ENCODE measurements at regions not wholly inside any gene's neighbourhood (a gene's known extent, or its start where the extent isn't known, plus 50 kb on each side); places are given as distances from the start of the nearest gene placed in this dataset.
"Not testable (repeated sequence)": the region's sequence is repeated elsewhere in the genome, so short reads cannot be mapped to it uniquely, and the experiment has no call there.

DNA sequence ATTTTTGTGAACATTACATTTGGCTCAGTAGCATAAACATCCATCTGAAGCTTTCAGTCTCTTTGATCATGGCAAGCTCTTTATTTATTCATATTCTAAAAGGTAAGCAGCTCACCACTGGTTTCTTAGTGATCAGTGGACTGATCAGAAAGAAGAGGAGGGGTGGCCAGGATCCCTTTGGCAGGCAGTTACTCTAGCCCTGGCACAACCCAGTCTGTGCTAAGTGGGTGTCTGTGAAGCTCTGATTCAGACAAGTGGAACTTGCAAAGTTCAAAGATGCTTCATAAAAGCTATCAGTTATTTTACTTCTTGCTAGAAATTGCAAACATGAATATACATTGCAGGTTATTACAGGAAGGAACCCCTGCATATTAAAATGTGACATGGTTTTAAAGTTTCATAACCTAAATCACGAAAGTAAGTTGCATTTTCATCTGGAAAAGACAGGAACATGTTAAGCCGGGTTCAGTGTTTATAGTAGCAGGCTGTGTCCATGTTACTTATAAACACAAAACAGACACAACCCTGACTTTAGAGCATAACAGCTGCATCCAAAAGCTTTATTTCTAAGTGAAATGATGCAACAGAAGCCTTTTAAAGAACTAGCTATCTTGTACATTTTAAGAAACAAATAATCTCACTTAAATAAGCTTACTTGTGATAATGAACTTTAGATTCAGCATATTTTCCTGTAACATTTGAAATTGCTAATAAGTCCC, 785.3 kb downstream of the MCTP2 start:
- DNase-seq (ENCODE audit: low read depth), result no peak

DNA sequence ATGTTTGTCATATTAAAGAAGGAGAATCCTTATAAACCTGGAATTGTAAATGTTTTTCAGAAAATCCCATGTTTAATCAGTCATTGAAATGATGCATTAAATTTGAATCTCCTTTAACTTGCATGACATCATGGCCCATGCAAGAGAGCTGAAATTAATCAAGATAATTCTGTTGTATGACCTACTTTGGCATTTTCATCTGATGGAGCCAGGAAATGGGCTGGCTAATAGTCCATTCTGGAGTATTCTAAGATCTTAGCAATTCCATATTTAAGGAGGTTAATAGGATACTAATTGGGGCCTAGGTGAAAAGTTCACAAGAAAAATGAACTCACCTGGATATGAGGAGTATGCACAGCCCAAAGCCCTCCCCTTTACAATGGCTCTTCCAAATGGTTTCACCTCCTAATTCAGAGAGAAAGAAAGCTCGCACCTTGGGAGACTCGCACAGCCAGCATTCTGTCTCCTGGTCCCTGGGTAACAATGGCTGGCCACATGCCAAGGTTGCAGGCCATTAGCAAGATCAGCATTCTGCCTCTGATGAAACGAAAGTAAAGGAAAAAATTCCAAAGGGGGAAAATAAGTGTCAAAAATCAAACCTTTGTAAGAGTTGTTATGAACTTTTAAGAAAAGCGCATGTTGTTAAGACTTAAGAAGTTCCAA, 786.4 kb downstream of the MCTP2 start:
- DNase-seq (ENCODE audit: low read depth), result no peak

DNA sequence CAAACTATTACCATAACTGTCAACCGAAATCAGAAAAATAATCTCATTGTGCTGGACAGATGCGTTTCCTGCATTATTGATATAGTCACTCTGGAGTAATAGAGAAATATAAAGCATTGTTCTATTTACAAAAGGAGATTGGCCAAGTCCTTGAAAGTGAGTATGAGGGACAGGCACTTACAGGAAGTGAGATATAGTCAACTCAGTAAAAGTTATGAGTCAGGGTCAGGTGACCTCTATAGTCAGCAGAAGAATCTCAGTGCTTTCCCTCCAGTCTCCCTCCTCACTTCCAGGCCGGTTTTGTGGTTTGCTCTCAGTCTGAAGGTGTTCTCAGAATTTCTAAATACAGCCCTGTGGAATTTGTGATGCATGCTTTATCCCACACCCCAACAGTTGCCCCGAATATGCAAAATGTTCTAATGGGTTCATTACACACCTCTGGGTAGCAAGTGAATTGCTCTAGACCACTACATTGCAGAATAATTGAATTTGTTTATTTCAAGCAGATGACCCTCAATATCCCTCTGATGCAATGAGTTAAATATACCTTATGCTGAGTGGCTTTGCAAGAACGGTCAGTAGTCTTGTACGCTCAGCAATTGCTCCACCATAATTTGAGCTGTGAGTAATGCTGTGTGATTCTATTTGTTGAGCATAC, 787.7 kb downstream of the MCTP2 start:
- DNase-seq (ENCODE audit: low read depth), result no peak

DNA sequence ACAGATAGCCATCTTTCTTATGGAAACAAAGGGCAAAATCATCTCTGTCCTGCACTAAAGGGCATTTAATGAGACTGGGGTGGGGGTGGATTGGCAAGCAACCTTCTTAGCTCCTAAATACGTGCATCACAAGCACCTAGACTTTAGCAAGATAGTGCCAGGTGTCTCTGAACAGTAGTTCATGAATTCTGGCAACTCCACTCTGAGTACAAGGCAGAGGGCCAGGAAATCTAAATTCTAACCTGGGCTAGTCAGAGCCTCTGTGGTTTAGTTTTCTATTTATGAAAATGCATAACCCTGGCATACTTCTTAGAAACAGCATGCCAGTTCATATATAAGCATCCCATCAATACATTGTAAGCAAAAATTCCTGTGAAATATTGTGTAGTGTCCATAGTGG, 788.5 kb downstream of the MCTP2 start:
- DNase-seq (ENCODE audit: low read depth), result no peak

DNA sequence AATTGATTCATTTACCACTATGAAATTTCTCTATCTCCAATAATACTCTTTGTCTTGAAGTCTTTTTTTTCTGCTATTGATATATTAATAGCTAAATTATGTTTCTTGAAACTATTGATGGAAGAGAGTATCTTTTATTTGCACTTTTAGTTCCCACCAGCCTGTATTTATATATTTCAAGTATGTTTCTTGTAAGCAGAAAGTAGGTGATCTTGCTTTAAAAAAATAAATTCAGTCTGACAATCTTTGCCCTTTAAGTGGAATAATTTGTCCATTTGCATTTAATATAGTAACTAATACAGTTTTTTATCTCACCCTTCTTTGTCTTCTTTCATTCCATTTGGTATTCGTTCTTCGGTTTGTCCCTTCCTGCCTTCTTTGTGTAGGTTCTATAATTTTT, 790.5 kb downstream of the MCTP2 start:
- no peak for DNase-seq (ENCODE audit: low read depth)

DNA sequence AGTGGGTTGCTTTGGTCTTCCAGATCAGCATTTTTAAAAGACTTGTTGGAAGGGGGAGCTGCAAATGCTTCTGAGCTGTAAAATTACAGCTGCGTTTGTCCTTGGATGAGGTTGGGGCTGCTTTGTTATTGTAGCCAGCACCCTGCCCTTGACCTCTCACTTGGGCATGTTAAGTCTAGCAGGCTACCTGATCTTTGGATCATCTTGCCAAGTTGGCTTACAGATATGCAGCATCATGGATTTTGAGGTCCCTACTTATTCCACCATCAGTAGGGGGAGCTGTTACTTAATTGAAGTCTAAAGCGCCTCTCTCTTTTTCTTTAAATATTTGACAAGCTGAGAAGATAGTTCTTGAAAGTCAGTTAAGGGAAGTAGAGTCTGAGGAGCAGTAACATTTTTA, 793.0 kb downstream of the MCTP2 start:
- DNase-seq (ENCODE audit: low read depth), result no peak

DNA sequence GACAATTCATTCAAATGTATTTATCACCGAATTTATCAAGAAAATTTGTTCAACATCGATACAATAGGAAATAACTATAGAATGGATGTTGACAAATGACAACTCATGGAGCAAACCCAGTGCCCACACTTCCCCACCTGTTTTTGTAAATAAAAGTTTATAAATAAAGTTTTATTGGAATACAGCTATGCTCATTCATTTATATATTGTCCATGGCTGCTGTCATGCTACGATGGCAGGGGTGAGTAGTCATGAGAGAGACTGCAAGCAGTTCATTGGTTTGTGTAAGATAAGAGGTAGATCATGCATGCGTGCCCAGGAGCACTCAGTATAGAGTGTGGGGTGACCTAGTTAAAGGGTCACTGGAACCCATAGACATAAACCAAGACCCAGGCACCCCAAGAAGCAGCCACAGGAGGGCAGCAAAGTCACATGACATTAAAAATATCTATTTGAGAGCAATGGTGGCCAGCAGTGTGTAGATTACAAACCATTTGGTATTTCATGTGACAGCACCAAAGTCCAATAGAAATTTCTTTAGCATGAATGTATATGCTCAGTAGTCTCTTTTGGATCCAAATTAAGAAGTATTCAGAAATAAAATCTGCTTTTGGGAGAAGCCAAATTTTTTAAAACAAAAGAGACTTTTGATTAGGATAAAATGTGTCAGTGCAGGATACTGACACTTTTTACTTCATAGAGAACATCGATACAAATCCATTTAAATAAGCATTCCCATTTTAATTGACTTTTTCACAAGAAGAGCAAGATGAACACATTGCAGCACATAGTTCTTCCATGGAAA, 794.8 kb downstream of the MCTP2 start:
- DNase-seq (ENCODE audit: low read depth), result no peak

DNA sequence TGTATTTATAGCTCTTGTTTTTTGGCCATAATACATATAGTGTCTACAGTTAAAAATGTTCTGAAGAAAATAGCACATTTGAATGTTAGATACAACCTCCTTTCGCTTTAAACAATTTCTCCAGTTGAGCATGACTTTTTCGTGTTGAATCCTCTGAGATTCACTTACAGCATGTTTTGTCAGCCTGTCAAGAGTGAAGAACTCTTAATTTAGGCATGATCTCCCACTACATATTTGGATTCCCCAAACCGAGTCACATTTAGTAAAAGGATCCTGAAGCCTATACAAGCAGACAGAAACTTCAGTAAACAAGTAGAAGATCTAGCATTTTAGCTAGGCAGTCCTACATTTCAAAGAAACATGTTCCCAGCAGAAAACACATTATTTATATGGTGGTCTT, 796.6 kb downstream of the MCTP2 start:
- no peak for DNase-seq (ENCODE audit: low read depth)

DNA sequence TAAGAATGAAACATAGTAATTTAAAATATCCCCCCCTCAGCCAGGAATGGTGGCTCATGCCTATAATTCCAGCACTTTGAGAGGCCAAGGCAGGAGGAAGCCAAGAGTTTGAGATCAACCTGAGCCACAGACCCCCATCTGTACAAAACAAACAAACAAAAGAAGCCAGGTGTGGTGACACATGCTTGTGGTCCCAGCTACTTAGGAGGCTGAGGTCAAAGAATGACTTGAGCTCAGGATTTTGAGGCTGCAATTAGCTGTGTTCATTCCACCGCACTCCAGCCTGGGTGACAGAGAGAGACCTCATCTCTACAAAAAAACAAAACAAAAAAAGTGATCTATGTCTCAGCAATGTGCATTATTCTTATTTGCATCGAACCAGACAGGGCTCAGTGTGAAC, 800.8 kb downstream of the MCTP2 start:
- no peak for DNase-seq (ENCODE audit: low read depth)

DNA sequence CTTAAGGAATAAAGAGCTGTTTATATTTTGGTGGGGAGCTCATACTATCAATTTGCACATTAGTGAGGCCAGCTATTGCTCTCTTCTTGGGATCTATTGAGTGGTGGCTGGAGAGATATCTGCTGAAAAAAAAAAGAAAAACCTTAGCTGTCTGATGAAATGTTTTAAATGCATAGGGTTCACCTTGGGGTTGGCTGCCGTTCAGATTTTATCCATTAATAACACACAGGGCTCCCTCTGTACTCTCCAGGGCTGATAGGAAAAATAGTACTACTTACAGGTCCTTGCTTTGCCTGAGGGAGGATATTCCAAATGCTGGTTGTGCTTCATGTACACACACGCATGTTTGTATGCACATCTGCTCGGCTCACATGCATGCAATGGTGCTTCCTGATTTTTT, 803.7 kb downstream of the MCTP2 start:
- DNase-seq (ENCODE audit: low read depth), result no peak

DNA sequence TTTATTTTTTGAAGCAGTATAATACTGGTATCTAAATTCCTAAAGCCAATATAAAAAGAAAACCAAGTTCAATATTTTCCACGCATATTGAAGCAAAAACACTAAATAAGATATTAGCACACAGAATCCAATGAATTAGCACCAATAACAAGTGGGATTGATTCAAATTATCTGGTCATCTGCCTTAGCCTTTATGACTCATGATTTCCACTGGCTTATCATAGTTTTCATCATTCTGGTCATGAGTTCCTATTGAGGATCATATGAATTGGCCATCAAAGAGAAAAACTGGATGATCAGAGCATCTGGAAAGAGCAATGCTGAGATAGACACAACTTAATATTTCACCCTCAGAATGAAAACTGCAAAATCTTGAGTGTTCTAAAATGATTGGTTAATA, 809.9 kb downstream of the MCTP2 start:
- no peak for DNase-seq (ENCODE audit: low read depth)

DNA sequence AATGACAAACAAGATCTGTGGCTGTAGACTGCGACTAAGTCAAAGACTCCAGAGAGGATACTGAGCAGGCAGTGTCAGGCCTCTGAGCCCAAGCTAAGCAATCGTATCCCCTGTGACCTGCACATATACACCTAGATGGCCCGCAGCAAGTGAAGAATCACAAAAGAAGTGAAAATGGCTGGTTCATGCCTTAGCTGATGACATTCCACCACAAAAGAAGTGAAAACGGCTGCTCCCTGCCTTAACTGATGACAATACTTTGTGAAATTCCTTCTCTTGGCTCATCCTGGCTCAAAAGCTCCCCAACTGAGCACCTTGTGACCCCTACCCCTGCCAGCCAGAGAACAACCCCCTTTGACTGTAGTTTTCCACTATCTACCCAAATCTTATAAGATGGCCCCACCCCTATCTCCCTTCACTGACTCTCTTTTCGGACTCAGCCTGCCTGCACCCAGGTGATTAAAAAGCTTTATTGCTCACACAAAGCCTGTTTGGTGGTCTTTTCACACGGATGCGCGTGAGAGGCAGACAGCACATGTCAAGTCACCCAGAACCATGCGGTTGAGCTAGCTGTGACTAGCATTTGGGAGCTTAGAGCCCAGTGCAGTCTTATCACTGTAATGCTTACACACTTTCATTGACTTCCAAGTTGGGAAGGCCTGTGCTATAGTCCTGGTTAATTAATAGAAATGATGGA, 812.0 kb downstream of the MCTP2 start:
- not testable (repeated sequence) for DNase-seq (ENCODE audit: low read depth)

DNA sequence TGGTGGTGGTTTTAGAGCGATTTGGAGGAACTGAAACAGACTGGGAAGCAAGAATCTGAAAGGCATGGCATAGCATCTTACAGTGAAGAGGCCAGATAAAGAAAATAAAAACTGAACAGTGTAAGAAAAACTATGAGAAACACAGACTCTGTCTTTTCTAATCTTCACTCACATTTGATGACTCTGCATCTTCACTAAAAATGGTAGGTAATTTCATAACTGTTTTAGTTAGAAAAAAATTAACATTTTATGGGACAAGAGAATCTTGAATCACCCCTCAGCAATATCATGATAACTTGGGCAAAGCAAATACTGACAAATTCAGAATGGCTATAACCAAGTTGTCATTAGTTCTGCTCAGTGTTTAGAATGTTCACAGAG, 812.6 kb downstream of the MCTP2 start:
- no peak for DNase-seq (ENCODE audit: low read depth)

DNA sequence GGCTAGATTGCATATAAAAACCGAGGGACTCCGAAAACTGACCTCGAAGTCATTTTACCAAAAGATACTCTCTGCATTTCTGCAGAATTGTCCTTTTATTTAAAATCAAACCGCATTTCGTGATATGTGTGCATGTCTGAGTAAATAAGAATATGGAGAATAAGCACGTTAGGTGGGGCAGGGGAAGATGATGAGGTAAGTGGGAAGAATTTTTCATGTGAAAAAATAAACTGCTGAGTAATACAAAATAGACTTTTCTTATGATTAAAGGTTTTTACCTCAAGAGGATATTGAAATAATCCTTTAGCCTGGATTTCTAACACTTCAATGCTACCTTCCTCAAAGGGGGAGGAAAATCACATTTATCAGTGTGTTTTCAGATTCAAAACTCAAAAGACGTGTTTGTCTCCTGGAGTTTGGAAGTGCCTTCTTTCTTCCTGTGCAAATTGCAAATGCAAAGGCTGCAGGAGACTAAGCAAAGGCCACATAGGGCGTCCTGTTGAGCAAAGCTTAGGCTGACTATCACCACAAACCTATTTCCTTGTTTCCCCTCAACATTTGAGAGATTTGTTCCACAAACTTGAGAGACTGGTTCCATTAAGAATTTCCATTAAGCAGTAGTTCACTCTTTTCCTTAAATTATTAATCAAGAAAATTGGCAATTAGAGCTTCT, 813.5 kb downstream of the MCTP2 start:
- no peak for DNase-seq (ENCODE audit: low read depth)

DNA sequence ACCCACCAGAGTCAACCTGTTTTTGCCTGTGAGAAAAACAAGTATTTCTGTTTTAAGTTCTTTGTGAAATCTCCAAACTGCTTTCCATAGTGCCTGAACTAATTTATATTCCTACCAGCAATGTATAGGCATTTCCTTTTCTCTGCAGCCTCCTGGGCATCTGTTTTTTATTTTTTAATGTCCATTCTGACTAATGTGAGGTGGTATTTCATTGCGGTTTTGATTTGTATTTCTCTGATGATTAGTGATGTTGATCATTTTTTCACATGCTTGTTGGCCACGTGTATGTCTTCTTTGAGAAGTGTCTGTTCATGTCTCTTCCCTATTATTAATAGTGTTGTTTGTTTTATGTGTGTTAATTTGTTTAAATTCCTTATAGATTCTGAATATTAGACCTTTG, 820.5 kb downstream of the MCTP2 start:
- no peak for DNase-seq (ENCODE audit: low read depth)

DNA sequence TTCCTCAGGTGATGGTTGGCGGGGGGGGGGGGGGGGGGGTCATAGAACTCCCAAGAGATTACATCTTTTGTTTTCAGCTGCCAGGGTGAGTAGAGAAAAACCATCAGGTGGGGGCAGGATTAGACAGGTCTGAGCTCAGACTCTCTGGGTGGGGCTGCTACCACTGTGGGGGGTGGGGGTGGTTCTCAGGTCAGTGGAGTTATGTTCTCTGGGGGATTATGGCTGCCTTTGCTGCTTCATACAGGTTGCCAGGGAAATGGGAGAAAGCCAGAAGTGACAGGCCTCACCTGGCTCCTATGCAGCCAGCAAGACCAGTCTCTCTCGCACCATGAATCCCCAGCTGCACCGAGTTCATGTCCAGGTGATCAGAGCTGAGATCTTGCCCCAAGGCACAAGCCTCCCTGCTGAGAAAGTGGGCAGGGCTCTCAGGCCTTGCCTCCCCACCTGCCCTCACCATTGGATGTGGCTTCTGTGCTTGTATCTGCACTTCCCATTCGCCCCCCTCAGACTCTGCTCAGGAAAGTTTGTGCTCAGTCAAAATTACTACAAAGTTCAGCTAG, 828.1 kb downstream of the MCTP2 start:
- DNase-seq (ENCODE audit: low read depth), result no peak

DNA sequence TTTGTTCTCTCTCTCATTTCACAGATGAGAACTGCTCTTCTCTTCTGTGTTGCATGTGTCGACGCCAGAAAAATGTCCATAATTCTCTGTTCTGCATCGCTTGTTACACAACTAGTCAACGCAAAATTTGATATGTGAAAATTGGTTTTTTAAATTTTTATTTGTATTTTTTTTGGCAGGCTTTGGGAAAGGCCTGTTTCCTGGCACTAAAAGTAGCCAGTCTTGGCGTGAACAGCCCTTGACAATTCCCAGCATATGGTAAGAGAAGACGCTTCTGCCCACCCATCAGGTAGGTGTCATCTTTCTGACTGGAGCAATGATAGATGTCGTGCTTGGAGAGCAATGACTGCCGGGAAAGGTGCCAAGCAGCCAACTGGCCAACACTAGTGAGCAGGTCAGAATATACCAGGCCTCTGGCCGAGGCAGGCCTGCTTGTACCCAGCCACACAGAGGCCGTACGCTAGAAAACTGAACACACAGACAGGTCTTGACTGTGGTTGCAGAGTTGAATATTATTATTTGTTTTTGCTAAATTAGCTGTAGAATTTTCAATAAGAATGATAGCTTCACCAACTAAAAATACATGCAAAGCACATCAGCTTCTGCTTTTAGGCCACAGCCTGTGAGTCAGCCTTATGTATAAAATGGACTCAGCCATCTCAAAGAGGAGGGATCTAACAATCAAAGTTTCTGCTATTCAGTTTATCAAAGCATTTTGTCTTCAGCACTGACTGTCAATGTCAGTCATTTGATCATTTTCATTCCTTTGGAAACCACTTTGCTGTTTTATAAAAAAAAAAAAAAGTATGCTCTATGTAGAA, 837.5 kb downstream of the MCTP2 start:
- DNase-seq (ENCODE audit: low read depth), result no peak

DNA sequence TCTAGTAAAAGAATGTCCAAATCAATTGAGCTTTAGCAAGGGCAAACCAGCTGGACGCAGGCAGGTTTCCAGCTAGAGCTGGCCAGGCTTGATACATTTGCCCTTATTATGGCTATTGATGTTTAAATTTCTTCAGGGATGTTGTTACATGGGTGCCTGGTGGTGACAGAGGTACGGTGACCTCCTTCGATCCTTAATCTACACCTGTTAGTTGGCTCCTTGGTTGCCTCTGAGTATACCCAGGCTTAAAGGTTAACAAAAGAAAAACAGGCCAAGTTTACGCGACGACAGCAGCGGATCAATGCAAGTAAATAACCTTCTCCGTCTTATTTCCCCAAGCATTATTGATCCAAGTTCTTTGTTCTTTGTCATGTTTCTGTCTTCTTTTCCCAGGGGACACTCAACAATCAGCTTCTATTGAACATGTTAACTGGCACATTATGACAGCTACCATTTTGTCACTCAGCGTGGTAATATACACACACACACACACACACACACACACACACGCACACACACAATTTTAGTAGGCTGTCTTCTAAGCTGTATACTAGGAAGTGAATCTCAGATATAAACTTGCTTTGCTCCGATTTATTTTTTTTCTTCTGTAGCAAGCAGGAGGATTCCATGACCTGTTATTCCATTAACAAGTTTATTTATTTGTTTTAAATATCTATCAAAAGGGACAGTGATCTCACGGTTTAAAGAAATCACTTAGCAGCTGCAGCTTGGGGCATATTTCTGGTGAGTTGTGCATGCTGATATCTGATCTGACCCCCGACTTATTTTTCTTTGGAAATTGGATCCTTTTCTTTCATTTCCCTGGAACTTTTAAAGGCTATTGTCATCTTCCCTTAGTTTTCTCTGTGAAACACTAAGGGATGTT, 844.7 kb downstream of the MCTP2 start:
- DNase-seq (ENCODE audit: low read depth), result no peak

DNA sequence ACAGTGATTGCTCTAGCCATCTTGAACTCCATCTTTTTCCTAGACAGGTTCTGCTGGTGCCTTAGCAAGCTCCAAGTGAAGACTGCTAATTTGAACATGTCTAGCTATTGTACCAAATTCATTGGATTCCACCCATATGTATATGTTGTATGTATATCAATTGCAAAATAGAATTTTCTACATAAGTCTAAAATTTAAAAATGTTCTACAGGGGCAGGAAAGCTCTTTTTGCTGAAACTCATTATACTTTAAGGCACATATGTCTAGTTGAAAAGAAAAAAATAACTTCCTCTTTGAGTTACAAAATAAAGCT, 845.3 kb downstream of the MCTP2 start:
- DNase-seq (ENCODE audit: low read depth), result no peak
